ENCODE measurements at regions not wholly inside any gene's neighbourhood (a gene's known extent, or its start where the extent isn't known, plus 50 kb on each side); places are given as distances from the start of the nearest gene placed in this dataset.

GRCh38 chr2:223503746-223504145 lies 98.4 kb downstream of the SCG2 start:
- TF ChIP-seq POLR2AphosphoS5 (IDR thresholded peaks at IDR 0.05; ENCODE audit: low read depth) (no peak), CTCF (IDR thresholded peaks at IDR 0.05; ENCODE audit: insufficient read depth, low read length) (no peak), REST (IDR thresholded peaks at IDR 0.05; ENCODE audit: insufficient replicate concordance, low read depth) (no peak)
